ENCODE measurements at regions not wholly inside any gene's neighbourhood (a gene's known extent, or its start where the extent isn't known, plus 50 kb on each side); places are given as distances from the start of the nearest gene placed in this dataset.

GRCh38 chr11:121793291-121793690 is 322.7 kb downstream of the BLID start:
- no peak for FAIRE-seq
- H3K27ac Mint-ChIP-seq (ENCODE audit: unreplicated experiment) = no peak overlapping the region

DNA sequence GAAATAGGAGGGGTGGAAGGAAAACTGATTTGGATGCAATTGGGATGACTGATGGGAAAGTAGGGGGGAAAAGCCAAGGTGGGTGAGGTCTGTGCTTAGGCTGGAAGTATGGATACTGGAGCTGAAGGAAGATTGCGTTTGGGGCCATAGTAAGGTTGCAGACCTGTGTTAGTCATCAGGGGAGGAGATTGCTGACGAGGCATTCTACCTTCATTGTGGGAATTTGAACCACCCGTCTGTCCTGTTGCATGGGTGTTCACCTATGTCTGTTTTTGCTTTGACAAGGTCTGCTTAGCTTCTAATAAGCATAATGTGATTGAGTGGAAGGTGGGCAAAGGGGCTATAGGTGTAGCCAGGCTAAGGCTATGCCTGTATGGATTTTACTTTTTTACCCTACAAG is 323.8 kb downstream of the BLID start:
- Histone ChIP-seq H3K9ac (ENCODE audit: low read length) (no peak overlapping the region), H3K4me1 (ENCODE audit: insufficient read depth, low read length) (no peaks in the 10 kb centered on the region), H3K27ac (ENCODE audit: low read depth, low read length) (no peak overlapping the region), H3K4me3 (ENCODE audit: insufficient read depth, low read depth, low read length) (no peak overlapping the region), H3K4me2 (ENCODE audit: low read length) (no peak overlapping the region), H4K20me1 (ENCODE audit: insufficient read depth, low read length) (no peaks in the 10 kb centered on the region), H3K79me2 (ENCODE audit: insufficient read depth, low read length) (no peaks in the 10 kb centered on the region), H2AFZ (ENCODE audit: low read depth, low read length) (no peak overlapping the region), H3K9me3 (ENCODE audit: insufficient read depth, low read depth, low read length) (no peaks in the 10 kb centered on the region), H3K27me3 (ENCODE audit: insufficient read depth, low read length) (no peaks in the 10 kb centered on the region), H3K36me3 (ENCODE audit: insufficient read depth, low read length) (no peaks in the 10 kb centered on the region)
- Mint-ChIP-seq H3K27me3 (ENCODE audit: low read depth, unreplicated experiment) (peaks cover 6% of the 10 kb centered on the region), H3K27ac (ENCODE audit: unreplicated experiment) (no peak overlapping the region), H3K9me3 (ENCODE audit: unreplicated experiment) (peaks cover 8% of the 10 kb centered on the region), H3K4me1 (ENCODE audit: low read depth, unreplicated experiment) (no peaks in the 10 kb centered on the region), H3K36me3 (ENCODE audit: low read depth, unreplicated experiment) (no peaks in the 10 kb centered on the region), H3K4me3 (ENCODE audit: unreplicated experiment) (no peak overlapping the region)
- no peak for DNase-seq (ENCODE audit: low read depth)
- FAIRE-seq = no peak
- TF ChIP-seq, protein P1, sequence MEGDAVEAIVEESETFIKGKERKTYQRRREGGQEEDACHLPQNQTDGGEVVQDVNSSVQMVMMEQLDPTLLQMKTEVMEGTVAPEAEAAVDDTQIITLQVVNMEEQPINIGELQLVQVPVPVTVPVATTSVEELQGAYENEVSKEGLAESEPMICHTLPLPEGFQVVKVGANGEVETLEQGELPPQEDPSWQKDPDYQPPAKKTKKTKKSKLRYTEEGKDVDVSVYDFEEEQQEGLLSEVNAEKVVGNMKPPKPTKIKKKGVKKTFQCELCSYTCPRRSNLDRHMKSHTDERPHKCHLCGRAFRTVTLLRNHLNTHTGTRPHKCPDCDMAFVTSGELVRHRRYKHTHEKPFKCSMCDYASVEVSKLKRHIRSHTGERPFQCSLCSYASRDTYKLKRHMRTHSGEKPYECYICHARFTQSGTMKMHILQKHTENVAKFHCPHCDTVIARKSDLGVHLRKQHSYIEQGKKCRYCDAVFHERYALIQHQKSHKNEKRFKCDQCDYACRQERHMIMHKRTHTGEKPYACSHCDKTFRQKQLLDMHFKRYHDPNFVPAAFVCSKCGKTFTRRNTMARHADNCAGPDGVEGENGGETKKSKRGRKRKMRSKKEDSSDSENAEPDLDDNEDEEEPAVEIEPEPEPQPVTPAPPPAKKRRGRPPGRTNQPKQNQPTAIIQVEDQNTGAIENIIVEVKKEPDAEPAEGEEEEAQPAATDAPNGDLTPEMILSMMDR (IDR thresholded peaks at IDR 0.05; ENCODE audit: insufficient read depth, low read depth, low read length) = no peak
- TF ChIP-seq EZH2 (IDR thresholded peaks at IDR 0.05; ENCODE audit: insufficient read depth, low read length) = no peak

More at GRCh38 chr11:121793291-121793690, 322.7 kb downstream of the BLID start:
- Mint-ChIP-seq H3K36me3 (ENCODE audit: low read depth, unreplicated experiment) (no peaks in the 10 kb centered on the region), H3K9me3 (ENCODE audit: unreplicated experiment) (peaks cover 8% of the 10 kb centered on the region), H3K27me3 (ENCODE audit: low read depth, unreplicated experiment) (no peaks in the 10 kb centered on the region), H3K4me1 (ENCODE audit: low read depth, unreplicated experiment) (no peaks in the 10 kb centered on the region), H3K4me3 (ENCODE audit: unreplicated experiment) (no peak overlapping the region)
- Histone ChIP-seq H3K27me3 (ENCODE audit: insufficient read depth, low read length) (no peaks in the 10 kb centered on the region), H4K20me1 (ENCODE audit: insufficient read depth, low read length) (no peaks in the 10 kb centered on the region), H3K4me1 (ENCODE audit: insufficient read depth, low read length) (no peaks in the 10 kb centered on the region), H3K4me3 (ENCODE audit: insufficient read depth, low read depth, low read length) (no peak overlapping the region), H3K79me2 (ENCODE audit: insufficient read depth, low read length) (no peaks in the 10 kb centered on the region), H3K36me3 (ENCODE audit: insufficient read depth, low read length) (no peaks in the 10 kb centered on the region), H2AFZ (ENCODE audit: low read depth, low read length) (no peak overlapping the region), H3K27ac (ENCODE audit: low read depth, low read length) (no peak overlapping the region), H3K9ac (ENCODE audit: low read length) (no peak overlapping the region), H3K4me2 (ENCODE audit: low read length) (no peak overlapping the region), H3K9me3 (ENCODE audit: insufficient read depth, low read depth, low read length) (no peaks in the 10 kb centered on the region)
- DNase-seq (ENCODE audit: low read depth) = no peak
- TF ChIP-seq, protein P1 (IDR thresholded peaks at IDR 0.05; ENCODE audit: insufficient read depth, low read depth, low read length) = no peak
- no peak for TF ChIP-seq EZH2 (IDR thresholded peaks at IDR 0.05; ENCODE audit: insufficient read depth, low read length)

GRCh38 chr11:121790430-121790829 is 325.6 kb downstream of the BLID start:
- FAIRE-seq = no peak
- Mint-ChIP-seq H3K4me3 (ENCODE audit: unreplicated experiment) (no peak overlapping the region), H3K36me3 (ENCODE audit: low read depth, unreplicated experiment) (no peaks in the 10 kb centered on the region), H3K27me3 (ENCODE audit: low read depth, unreplicated experiment) (peaks cover 6% of the 10 kb centered on the region), H3K4me1 (ENCODE audit: low read depth, unreplicated experiment) (no peaks in the 10 kb centered on the region), H3K27ac (ENCODE audit: unreplicated experiment) (no peak overlapping the region), H3K9me3 (ENCODE audit: unreplicated experiment) (peaks cover 16% of the 10 kb centered on the region)
- no peak overlapping the region for H3K4me2 ChIP-seq (ENCODE audit: low read length)
- H3K4me3 ChIP-seq (ENCODE audit: insufficient read depth, low read depth, low read length) = no peak overlapping the region
- no peaks in the 10 kb centered on the region for H4K20me1 ChIP-seq (ENCODE audit: insufficient read depth, low read length)
- H3K9ac ChIP-seq (ENCODE audit: low read length) = no peak overlapping the region
- no peaks in the 10 kb centered on the region for H3K79me2 ChIP-seq (ENCODE audit: insufficient read depth, low read length)
- H3K27me3 ChIP-seq (ENCODE audit: insufficient read depth, low read length) = no peaks in the 10 kb centered on the region
- no peaks in the 10 kb centered on the region for H3K36me3 ChIP-seq (ENCODE audit: insufficient read depth, low read length)
- no peak for DNase-seq (ENCODE audit: low read depth)
- no peak overlapping the region for H3K27ac ChIP-seq (ENCODE audit: low read depth, low read length)
- no peaks in the 10 kb centered on the region for H3K9me3 ChIP-seq (ENCODE audit: insufficient read depth, low read depth, low read length)
- no peak for TF ChIP-seq EZH2 (IDR thresholded peaks at IDR 0.05; ENCODE audit: insufficient read depth, low read length)
- no peak overlapping the region for H2AFZ ChIP-seq (ENCODE audit: low read depth, low read length)
- no peaks in the 10 kb centered on the region for H3K4me1 ChIP-seq (ENCODE audit: insufficient read depth, low read length)

Data from astrocyte (in vitro differentiated cells and primary cell).